ENCODE measurements at regions not wholly inside any gene's neighbourhood (a gene's known extent, or its start where the extent isn't known, plus 50 kb on each side); places are given as distances from the start of the nearest gene placed in this dataset.

DNA sequence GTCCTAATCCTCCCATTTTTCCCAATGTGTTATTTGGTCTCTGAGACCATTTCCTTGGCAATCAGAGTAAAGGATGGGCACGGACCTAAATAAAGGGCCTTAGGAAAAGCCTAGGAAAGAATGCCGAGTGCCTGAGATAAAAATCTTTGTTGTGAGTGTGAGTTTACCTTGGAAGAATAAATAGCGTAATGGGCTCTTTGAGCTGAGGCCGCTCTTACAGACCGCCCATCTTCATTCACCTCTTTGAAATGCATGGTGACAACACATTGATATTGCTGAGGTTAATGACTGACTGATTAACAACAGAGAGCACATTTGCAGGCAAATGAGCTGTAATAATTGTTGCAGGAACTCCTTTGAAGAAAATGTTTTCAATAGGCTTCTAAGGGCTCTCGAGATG lies 1967.1 kb upstream of the WWC1 start:
- H3K27me3 ChIP-seq (ENCODE audit: insufficient read depth, low read depth, low read length) = no peaks in the 10 kb centered on the region

DNA sequence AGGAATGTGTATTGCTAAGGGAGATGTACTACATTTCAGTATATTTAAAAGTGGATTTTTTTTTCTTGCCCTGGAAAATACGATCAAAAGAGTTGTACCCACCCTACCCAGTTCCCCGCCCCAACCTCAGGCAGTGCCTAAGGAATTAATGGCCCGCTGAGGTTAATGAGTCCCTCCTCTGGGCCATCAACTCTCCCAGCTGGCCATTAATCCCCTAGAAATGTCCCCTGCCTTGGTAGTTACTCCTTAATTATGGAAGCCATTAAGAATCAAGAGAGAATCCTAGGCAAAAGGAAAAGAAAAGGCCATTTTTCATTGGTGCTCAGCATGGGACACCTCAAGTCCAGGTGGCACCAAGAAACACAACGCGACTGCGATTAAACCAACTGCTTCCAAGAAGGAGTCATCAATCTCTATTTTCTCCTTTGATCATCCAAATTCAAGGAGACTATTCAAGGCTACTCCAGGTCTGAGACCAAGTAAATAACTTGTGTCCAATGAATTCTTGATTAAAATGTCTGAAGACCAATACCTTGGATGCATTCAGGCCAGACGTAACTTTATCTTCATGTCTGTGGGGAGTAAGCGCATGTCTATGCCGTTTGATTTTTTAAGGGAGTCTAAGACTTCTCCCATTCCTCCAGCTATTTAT lies 1962.2 kb upstream of the WWC1 start:
- TF ChIP-seq SMC3 (conservative IDR thresholded peaks at IDR 0.05; ENCODE audit: poor library complexity) (no peak), POLR2AphosphoS5 (IDR thresholded peaks at IDR 0.05) (no peak), CTCF (IDR thresholded peaks at IDR 0.05; ENCODE audit: poor library complexity, severe bottlenecking) (no peak), EP300 (conservative IDR thresholded peaks at IDR 0.05; ENCODE audit: poor library complexity, severe bottlenecking) (no peak), EZH2 (IDR thresholded peaks at IDR 0.05; ENCODE audit: borderline replicate concordance, insufficient read depth, low read length, poor library complexity, severe bottlenecking) (no peak), TAF1 (IDR thresholded peaks at IDR 0.05; ENCODE audit: low read depth) (no peak)
- TF ChIP-seq, protein P1, sequence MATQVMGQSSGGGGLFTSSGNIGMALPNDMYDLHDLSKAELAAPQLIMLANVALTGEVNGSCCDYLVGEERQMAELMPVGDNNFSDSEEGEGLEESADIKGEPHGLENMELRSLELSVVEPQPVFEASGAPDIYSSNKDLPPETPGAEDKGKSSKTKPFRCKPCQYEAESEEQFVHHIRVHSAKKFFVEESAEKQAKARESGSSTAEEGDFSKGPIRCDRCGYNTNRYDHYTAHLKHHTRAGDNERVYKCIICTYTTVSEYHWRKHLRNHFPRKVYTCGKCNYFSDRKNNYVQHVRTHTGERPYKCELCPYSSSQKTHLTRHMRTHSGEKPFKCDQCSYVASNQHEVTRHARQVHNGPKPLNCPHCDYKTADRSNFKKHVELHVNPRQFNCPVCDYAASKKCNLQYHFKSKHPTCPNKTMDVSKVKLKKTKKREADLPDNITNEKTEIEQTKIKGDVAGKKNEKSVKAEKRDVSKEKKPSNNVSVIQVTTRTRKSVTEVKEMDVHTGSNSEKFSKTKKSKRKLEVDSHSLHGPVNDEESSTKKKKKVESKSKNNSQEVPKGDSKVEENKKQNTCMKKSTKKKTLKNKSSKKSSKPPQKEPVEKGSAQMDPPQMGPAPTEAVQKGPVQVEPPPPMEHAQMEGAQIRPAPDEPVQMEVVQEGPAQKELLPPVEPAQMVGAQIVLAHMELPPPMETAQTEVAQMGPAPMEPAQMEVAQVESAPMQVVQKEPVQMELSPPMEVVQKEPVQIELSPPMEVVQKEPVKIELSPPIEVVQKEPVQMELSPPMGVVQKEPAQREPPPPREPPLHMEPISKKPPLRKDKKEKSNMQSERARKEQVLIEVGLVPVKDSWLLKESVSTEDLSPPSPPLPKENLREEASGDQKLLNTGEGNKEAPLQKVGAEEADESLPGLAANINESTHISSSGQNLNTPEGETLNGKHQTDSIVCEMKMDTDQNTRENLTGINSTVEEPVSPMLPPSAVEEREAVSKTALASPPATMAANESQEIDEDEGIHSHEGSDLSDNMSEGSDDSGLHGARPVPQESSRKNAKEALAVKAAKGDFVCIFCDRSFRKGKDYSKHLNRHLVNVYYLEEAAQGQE (IDR thresholded peaks at IDR 0.05; ENCODE audit: borderline replicate concordance) = no peak
- Histone ChIP-seq H3K79me2 (replicated peaks; ENCODE audit: insufficient read depth, low read length) (no peaks in the 10 kb centered on the region), H4K20me1 (ENCODE audit: insufficient read depth) (no peaks in the 10 kb centered on the region), H3K36me3 (ENCODE audit: insufficient read depth, low read length) (no peaks in the 10 kb centered on the region), H3K4me2 (ENCODE audit: low read length) (no peak overlapping the region), H3F3A (ENCODE audit: insufficient read depth, low read length, poor library complexity, severe bottlenecking) (no peaks in the 10 kb centered on the region), H3K27me3 (ENCODE audit: insufficient read depth, low read depth, low read length) (no peaks in the 10 kb centered on the region), H3K4me3 (ENCODE audit: low read length) (no peak overlapping the region), H3K9ac (ENCODE audit: low read length) (no peak overlapping the region), H3K27ac (ENCODE audit: low read length) (no peak overlapping the region), H2AFZ (ENCODE audit: low read depth, low read length) (no peak overlapping the region), H3K9me3 (ENCODE audit: low read length) (no peaks in the 10 kb centered on the region), H3K9me2 (ENCODE audit: insufficient read depth, low read length) (no peaks in the 10 kb centered on the region)

More for the DNA sequence above, 1967.1 kb upstream of the WWC1 start:
- H3K79me2 ChIP-seq (replicated peaks; ENCODE audit: insufficient read depth, low read length) = no peaks in the 10 kb centered on the region
- no peak overlapping the region for H3K9ac ChIP-seq (ENCODE audit: low read length)
- no peaks in the 10 kb centered on the region for H3K36me3 ChIP-seq (ENCODE audit: insufficient read depth, low read length)
- H3K4me2 ChIP-seq (ENCODE audit: low read length) = no peak overlapping the region
- no peak overlapping the region for H2AFZ ChIP-seq (ENCODE audit: low read depth, low read length)
- H3F3A ChIP-seq (ENCODE audit: insufficient read depth, low read length, poor library complexity, severe bottlenecking) = no peaks in the 10 kb centered on the region
- H3K9me3 ChIP-seq (ENCODE audit: low read length) = no peaks in the 10 kb centered on the region
- H3K9me2 ChIP-seq (ENCODE audit: insufficient read depth, low read length) = no peaks in the 10 kb centered on the region
- no peak overlapping the region for H3K4me3 ChIP-seq (ENCODE audit: low read length)
- TF ChIP-seq TAF1 (IDR thresholded peaks at IDR 0.05; ENCODE audit: low read depth) (no peak), POLR2AphosphoS5 (IDR thresholded peaks at IDR 0.05) (no peak), EZH2 (IDR thresholded peaks at IDR 0.05; ENCODE audit: borderline replicate concordance, insufficient read depth, low read length, poor library complexity, severe bottlenecking) (no peak), MXI1 (conservative IDR thresholded peaks at IDR 0.05; ENCODE audit: poor library complexity, severe bottlenecking) (no peak), SMC3 (conservative IDR thresholded peaks at IDR 0.05; ENCODE audit: poor library complexity) (no peak), CTCF (IDR thresholded peaks at IDR 0.05; ENCODE audit: poor library complexity, severe bottlenecking) (no peak), RAD21 (conservative IDR thresholded peaks at IDR 0.05) (no peak), EP300 (conservative IDR thresholded peaks at IDR 0.05; ENCODE audit: poor library complexity, severe bottlenecking) (no peak)
- TF ChIP-seq, protein P1 (IDR thresholded peaks at IDR 0.05; ENCODE audit: borderline replicate concordance) = no peak
- H4K20me1 ChIP-seq (ENCODE audit: insufficient read depth) = no peaks in the 10 kb centered on the region
- no peak overlapping the region for H3K27ac ChIP-seq (ENCODE audit: low read length)
